Right lobe of liver (tissue), 6 donors: ENCODE measurements at regions not wholly inside any gene's neighbourhood (a gene's known extent, or its start where the extent isn't known, plus 50 kb on each side); places are given as distances from the start of the nearest gene placed in this dataset.

Source experiments
- ATAC-seq, 4 donors: fragments of 200-7000 bp; cut with Tn5 transposase; one replicate each; pipeline ENCODE4 v1.9.1; 2020; ENCODE audit warnings: mild to moderate bottlenecking in 4 of 4, moderate library complexity in 4 of 4
- DNase-seq, 3 donors: peaks; one replicate each; pipeline ENCODE4 v3.0.0-alpha.2; 2020
- H3K27ac ChIP-seq, 3 donors: fragments of 200-600 bp; one replicate each; pipeline ENCODE4 v1.8.0; 2022
- H3K27me3 ChIP-seq, 2 donors: fragments of 200-600 bp; one replicate each; pipeline ENCODE4 v1.8.0; 2022
- H3K36me3 ChIP-seq, 4 donors: fragments of 200-600 bp; sonication (generic) in 1 of 4; one replicate each; pipeline versions ENCODE4 v1.5.1 to v1.8.0; 2017 to 2022; ENCODE audit warnings: control low read depth in 1 of 4
- H3K4me1 ChIP-seq, 4 donors: fragments of 200-600 bp; sonication (generic) in 1 of 4; one replicate each; pipeline versions ENCODE4 v1.5.1 to v1.8.0; 2017 to 2022; ENCODE audit warnings: control low read depth in 1 of 4
- H3K4me3 ChIP-seq, 3 donors: fragments of 200-600 bp; one replicate each; pipeline ENCODE4 v1.8.0; 2022
- H3K9me3 ChIP-seq, 4 donors: fragments of 200-600 bp; sonication (generic) in 1 of 4; one replicate each; pipeline versions ENCODE4 v1.5.1 to v1.8.0; 2017 to 2022; ENCODE audit warnings: control low read depth in 1 of 4
- CTCF ChIP-seq, 4 donors: fragments of 200-600 bp in 3 of 4; fragments of 450-650 bp in 1 of 4; IDR thresholded peaks; one replicate each; pipeline versions ENCODE4 v1.5.1 to v1.8.0; 2016 to 2022; ENCODE audit warnings: antibody characterized with exemption in 4 of 4, mild to moderate bottlenecking in 2 of 4
- POLR2A ChIP-seq: fragments of 450-650 bp; IDR thresholded peaks from one replicate; pipeline ENCODE4 v1.6.1; 2017; ENCODE audit warnings: antibody characterized with exemption, mild to moderate bottlenecking
- WGBS: methylation state at CpG from one replicate; pipeline ENCODE4 v1.1.6; 2018; ENCODE audit warnings: low coverage, low lambda C conversion rate; ENCODE audit not compliant: insufficient coverage; ENCODE audit errors: missing lambda C conversion rate; 5-methylcytosine and 5-hydroxymethylcytosine counted together
- intact Hi-C, 2 donors: fragments of 100-400 bp; cut with DNase I; formaldehyde crosslinking; loops; one replicate each; pipeline versions ENCODE4 v1.11.2 to v1.14.1; 2022
- donor health status: DM: no; HTN: yes; CAD: no.
- donor health status: DM: no; HTN: no; CAD: no.
- donor health status: DM: no; HTN: no; CAD: no.
- donor health status: DM: no; HTN: yes; CAD: no.
- donor health status: DM: no; HTN: yes; CAD: no.

- ATAC-seq (no peak), DNase-seq (no peak)
- Histone ChIP-seq H3K27ac (no peak overlapping the region), H3K4me3 (no peak overlapping the region), H3K4me1 (no peaks in the 10 kb centered on the region), H3K27me3 (peaks cover 0 to 4% of the 10 kb centered on the region in 2 donors), H3K9me3 (no peaks in the 10 kb centered on the region), H3K36me3 (no peaks in the 10 kb centered on the region)
- no peak for TF ChIP-seq POLR2A
- TF ChIP-seq CTCF (IDR thresholded peaks at IDR 0.05), result no peak
- intact Hi-C loops, result no loop called here
- 92% methylated on average over 3 of the region's 5 CpGs for WGBS
These were observed 355.5 kb upstream of the SUCLG2 start for GRCh38 chr3:68009900-68010299.

- Histone ChIP-seq H3K36me3 (no peaks in the 10 kb centered on the region), H3K4me3 (peak overlapping the region in 2 of 3 donors; percentile 18 to 30), H3K9me3 (no peaks in the 10 kb centered on the region), H3K27me3 (peaks cover 0 to 4% of the 10 kb centered on the region in 2 donors), H3K4me1 (no peaks in the 10 kb centered on the region), H3K27ac (no peak overlapping the region)
- DNase-seq (peak in 1 of 3 donors; percentile 17), ATAC-seq (peak; percentile 14 to 52 (median 42))
- no peak for TF ChIP-seq POLR2A
- peak in 1 of 4 donors; percentile 9 for TF ChIP-seq CTCF (IDR thresholded peaks at IDR 0.05)
- intact Hi-C loops, result no loop called here
- WGBS, result 4% methylated on average over 25 of the region's 36 CpGs
These were observed 353.3 kb upstream of the SUCLG2 start for GRCh38 chr3:68007621-68008226.

- Histone ChIP-seq H3K4me1 (no peaks in the 10 kb centered on the region), H3K4me3 (no peak overlapping the region)
- no peak for DNase-seq
These were observed 352.2 kb upstream of the SUCLG2 start for GRCh38 chr3:68006646-68007045.

GRCh38 chr3:68004091-68004490, 349.7 kb upstream of the SUCLG2 start:
- ATAC-seq (no peak), DNase-seq (no peak)
- no peaks in the 10 kb centered on the region for H3K4me1 ChIP-seq
- TF ChIP-seq POLR2A, result no peak
- TF ChIP-seq CTCF (IDR thresholded peaks at IDR 0.05), result no peak
- no peaks in the 10 kb centered on the region for H3K36me3 ChIP-seq
- no peaks in the 10 kb centered on the region for H3K9me3 ChIP-seq
- intact Hi-C loops, result no loop called here
- H3K27me3 ChIP-seq, result peaks cover 0 to 4% of the 10 kb centered on the region in 2 donors
- no peak overlapping the region for H3K4me3 ChIP-seq
- no peak overlapping the region for H3K27ac ChIP-seq
- WGBS, result 50% methylated on average over 7 of the region's 7 CpGs

More at GRCh38 chr3:68006646-68007045, 352.2 kb upstream of the SUCLG2 start:
- H3K36me3 ChIP-seq, result no peaks in the 10 kb centered on the region
- intact Hi-C loops, result no loop called here
- no peak for ATAC-seq
- no peak for TF ChIP-seq POLR2A
- TF ChIP-seq CTCF (IDR thresholded peaks at IDR 0.05), result no peak
- peaks cover 0 to 4% of the 10 kb centered on the region in 2 donors for H3K27me3 ChIP-seq
- no peak overlapping the region for H3K27ac ChIP-seq
- no peaks in the 10 kb centered on the region for H3K9me3 ChIP-seq

GRCh38 chr3:67998281-67998680, 343.9 kb upstream of the SUCLG2 start:
- ATAC-seq (no peak), DNase-seq (no peak)
- H3K9me3 ChIP-seq, result no peaks in the 10 kb centered on the region
- H3K36me3 ChIP-seq, result no peaks in the 10 kb centered on the region
- WGBS, result 64% methylated on average over 1 of the region's 1 CpG
- TF ChIP-seq POLR2A (no peak), CTCF (IDR thresholded peaks at IDR 0.05) (no peak)
- intact Hi-C loops, result no loop called here
- no peak overlapping the region for H3K4me3 ChIP-seq
- no peaks in the 10 kb centered on the region for H3K4me1 ChIP-seq
- no peaks in the 10 kb centered on the region for H3K27me3 ChIP-seq
- H3K27ac ChIP-seq, result no peak overlapping the region
